Caco-2 (cell line): ENCODE measurements at regions not wholly inside any gene's neighbourhood (a gene's known extent, or its start where the extent isn't known, plus 50 kb on each side); places are given as distances from the start of the nearest gene placed in this dataset.

Experiments
- BruUV-seq: library from RNA; stranded (reverse); fragments of 400-500 nt; replicated peaks from 2 replicates; lab custom pipeline; 2021; lab: Mats Ljungman, UMichigan
- CTCF ChIA-PET: fragments of 300-600 bp; sonication (Branson Sonifier 250); formaldehyde crosslinking; loops from one replicate; lab custom pipeline; 2022; ENCODE audit warnings: antibody characterized with exemption; lab: Charles Lee
- POLR2A ChIA-PET: fragments of 300-600 bp; sonication (Branson Sonifier 250); formaldehyde crosslinking; loops from one replicate; lab custom pipeline; 2022; ENCODE audit warnings: antibody characterized with exemption; lab: Charles Lee
- DNase-seq, 2 experiments: peaks; one replicate each; pipeline versions ENCODE4 v3.0.0 to v3.0.0-alpha.2; 2020 to 2022
- H3K27me3 ChIP-seq: replicated peaks from 2 replicates; pipeline ENCODE4 v1.6.0; 2011; ENCODE audit warnings: low read length; ENCODE audit not compliant: control insufficient read depth, insufficient read depth
- H3K36me3 ChIP-seq: 2 replicates; pipeline ENCODE4 v1.5.1; 2011; ENCODE audit warnings: low read length; ENCODE audit not compliant: control insufficient read depth, insufficient read depth
- H3K4me1 ChIP-seq: fragments of 250-450 bp; sonication (Bioruptor Pico); 2 replicates; pipeline ENCODE4 v1.5.1; 2020; ENCODE audit warnings: mild to moderate bottlenecking
- H3K4me3 ChIP-seq: 2 replicates; pipeline ENCODE4 v1.5.1; 2011; ENCODE audit warnings: low read depth, mild to moderate bottlenecking, control low read depth, low read length
- H3K9me3 ChIP-seq: fragments of 250-450 bp; sonication (Bioruptor Pico); 2 replicates; pipeline ENCODE4 v1.5.1; 2020; ENCODE audit warnings: mild to moderate bottlenecking, moderate library complexity
- H3K27ac Mint-ChIP-seq: one replicate; pipeline ENCODE4 v1.8.0; 2022; ENCODE audit warnings: mixed read lengths; ENCODE audit not compliant: unreplicated experiment
- H3K27me3 Mint-ChIP-seq: one replicate; pipeline ENCODE4 v1.8.0; 2022; ENCODE audit warnings: mixed read lengths; ENCODE audit not compliant: insufficient read depth, unreplicated experiment
- H3K36me3 Mint-ChIP-seq: one replicate; pipeline ENCODE4 v1.8.0; 2022; ENCODE audit warnings: mild to moderate bottlenecking, mixed read lengths; ENCODE audit not compliant: insufficient read depth, unreplicated experiment
- H3K4me1 Mint-ChIP-seq: one replicate; pipeline ENCODE4 v1.8.0; 2022; ENCODE audit warnings: low read depth, mixed read lengths; ENCODE audit not compliant: unreplicated experiment
- H3K4me3 Mint-ChIP-seq: one replicate; pipeline ENCODE4 v1.8.0; 2022; ENCODE audit warnings: mild to moderate bottlenecking, moderate library complexity, mixed read lengths; ENCODE audit not compliant: unreplicated experiment
- H3K9me3 Mint-ChIP-seq: one replicate; pipeline ENCODE4 v1.8.0; 2022; ENCODE audit warnings: mixed read lengths; ENCODE audit not compliant: unreplicated experiment
- CTCF ChIP-seq, 2 experiments: fragments of 200-600 bp in 1 of 2; IDR thresholded peaks; 1 replicate in 1 of 2; 2 replicates in 1 of 2; pipeline versions ENCODE4 v1.5.1 to v1.8.0; 2011 to 2022; ENCODE audit warnings: antibody characterized with exemption in 1 of 2, control low read depth in 1 of 2, inconsistent platforms in 1 of 2, low read depth in 1 of 2, low read length in 1 of 2, mild to moderate bottlenecking in 1 of 2, moderate library complexity in 1 of 2; ENCODE audit not compliant: insufficient read depth in 1 of 2, severe bottlenecking in 1 of 2, unreplicated experiment in 1 of 2
- intact Hi-C: fragments of 100-400 bp; cut with micrococcal nuclease; formaldehyde crosslinking; loops from one replicate; pipeline ENCODE4 v1.10.0; 2022; ENCODE audit not compliant: unreplicated experiment

- BruUV-seq = no TSS peak
- Mint-ChIP-seq H3K4me3 (no peak overlapping the region), H3K36me3 (no peaks in the 10 kb centered on the region), H3K4me1 (no peaks in the 10 kb centered on the region), H3K9me3 (no peaks in the 10 kb centered on the region), H3K27me3 (no peaks in the 10 kb centered on the region), H3K27ac (no peak overlapping the region)
- Histone ChIP-seq H3K4me3 (no peak overlapping the region), H3K4me1 (no peaks in the 10 kb centered on the region), H3K36me3 (no peaks in the 10 kb centered on the region), H3K27me3 (no peaks in the 10 kb centered on the region), H3K9me3 (no peaks in the 10 kb centered on the region)
- ChIA-PET POLR2A (no interaction called here), CTCF (no interaction called here)
- DNase-seq = no peak
- TF ChIP-seq CTCF (IDR thresholded peaks at IDR 0.05; ENCODE audit: insufficient read depth in 1 of 2, low read depth in 1 of 2, low read length in 1 of 2, severe bottlenecking in 1 of 2, unreplicated experiment in 1 of 2) = no peak
- intact Hi-C loops = no loop called here
Observed at GRCh38 chr5:30525353-30525752, 668.1 kb upstream of the CDH6 start.

- CTCF ChIA-PET = no interaction called here
- no TSS peak for BruUV-seq
- H3K27me3 Mint-ChIP-seq = no peaks in the 10 kb centered on the region
- DNase-seq = no peak
- H3K9me3 Mint-ChIP-seq = no peaks in the 10 kb centered on the region
- Histone ChIP-seq H3K9me3 (no peaks in the 10 kb centered on the region), H3K27me3 (no peaks in the 10 kb centered on the region), H3K36me3 (no peaks in the 10 kb centered on the region), H3K4me3 (no peak overlapping the region), H3K4me1 (no peaks in the 10 kb centered on the region)
- no peaks in the 10 kb centered on the region for H3K36me3 Mint-ChIP-seq
- POLR2A ChIA-PET = no interaction called here
- intact Hi-C loops = no loop called here
- no peak for TF ChIP-seq CTCF (IDR thresholded peaks at IDR 0.05; ENCODE audit: insufficient read depth in 1 of 2, low read depth in 1 of 2, low read length in 1 of 2, severe bottlenecking in 1 of 2, unreplicated experiment in 1 of 2)
- no peak overlapping the region for H3K4me3 Mint-ChIP-seq
- H3K27ac Mint-ChIP-seq = no peak overlapping the region
- no peaks in the 10 kb centered on the region for H3K4me1 Mint-ChIP-seq
Observed at GRCh38 chr5:30524428-30524827, 669.1 kb upstream of the CDH6 start.

GRCh38 chr5:30523061-30523460 lies 670.4 kb upstream of the CDH6 start:
- no peaks in the 10 kb centered on the region for H3K9me3 ChIP-seq
- H3K4me1 ChIP-seq = no peaks in the 10 kb centered on the region
- no peaks in the 10 kb centered on the region for H3K36me3 Mint-ChIP-seq
- TF ChIP-seq CTCF (IDR thresholded peaks at IDR 0.05; ENCODE audit: insufficient read depth in 1 of 2, low read depth in 1 of 2, low read length in 1 of 2, severe bottlenecking in 1 of 2, unreplicated experiment in 1 of 2) = no peak
- H3K9me3 Mint-ChIP-seq = no peaks in the 10 kb centered on the region
- no peak overlapping the region for H3K27ac Mint-ChIP-seq
- POLR2A ChIA-PET = no interaction called here
- H3K27me3 ChIP-seq = no peaks in the 10 kb centered on the region
- no TSS peak for BruUV-seq
- no peak overlapping the region for H3K4me3 ChIP-seq
- H3K4me1 Mint-ChIP-seq = no peaks in the 10 kb centered on the region
- intact Hi-C loops = no loop called here
- no peaks in the 10 kb centered on the region for H3K36me3 ChIP-seq
- DNase-seq = no peak
- no peak overlapping the region for H3K4me3 Mint-ChIP-seq
- no peaks in the 10 kb centered on the region for H3K27me3 Mint-ChIP-seq
- CTCF ChIA-PET = no interaction called here
